Dendritic cell treated with granulocyte-macrophage colony-stimulating factor and Interleukin-4, amounts not matched to agents 40 ng/mL and 50 ng/mL, for 4 days (primary cell): ENCODE measurements at regions not wholly inside any gene's neighbourhood (a gene's known extent, or its start where the extent isn't known, plus 50 kb on each side); places are given as distances from the start of the nearest gene placed in this dataset.
"Not testable (repeated sequence)": the region's sequence is repeated elsewhere in the genome, so short reads cannot be mapped to it uniquely, and the experiment has no call there.

Source experiments
- H3K27ac Mint-ChIP-seq: one replicate; pipeline ENCODE4 v1.8.0; 2022; ENCODE audit warnings: mild to moderate bottlenecking, mixed read lengths
- H3K27me3 Mint-ChIP-seq: one replicate; pipeline ENCODE4 v1.8.0; 2022; ENCODE audit warnings: mild to moderate bottlenecking, mixed read lengths
- H3K36me3 Mint-ChIP-seq: one replicate; pipeline ENCODE4 v1.8.0; 2022; ENCODE audit warnings: low read depth, mixed read lengths
- H3K4me1 Mint-ChIP-seq: one replicate; pipeline ENCODE4 v1.8.0; 2022; ENCODE audit warnings: low read depth, mixed read lengths
- H3K4me3 Mint-ChIP-seq: one replicate; pipeline ENCODE4 v1.8.0; 2022; ENCODE audit warnings: mild to moderate bottlenecking, moderate library complexity, mixed read lengths
- H3K9me3 Mint-ChIP-seq: one replicate; pipeline ENCODE4 v1.8.0; 2022; ENCODE audit warnings: mixed read lengths
- intact Hi-C: fragments of 100-400 bp; cut with micrococcal nuclease; formaldehyde crosslinking; loops from one replicate; pipeline ENCODE4 v1.15.0; 2022

- peaks cover 44% of the 10 kb centered on the region for H3K36me3 Mint-ChIP-seq
Observed at GRCh38 chr4:3380336-3380735, 61.4 kb upstream of the HGFAC start.

GRCh38 chr4:3381208-3381607, 60.6 kb upstream of the HGFAC start:
- peaks cover 45% of the 10 kb centered on the region for H3K4me1 Mint-ChIP-seq
- intact Hi-C loops, H3K27me3 Mint-ChIP-seq, H3K27ac Mint-ChIP-seq, H3K4me3 Mint-ChIP-seq: not testable (repeated sequence)
- peaks cover 39% of the 10 kb centered on the region for H3K36me3 Mint-ChIP-seq
- H3K9me3 Mint-ChIP-seq, result peaks cover 36% of the 10 kb centered on the region

More at GRCh38 chr4:3380336-3380735, 61.4 kb upstream of the HGFAC start:
- Mint-ChIP-seq H3K9me3 (peaks cover 36% of the 10 kb centered on the region), H3K4me1 (peaks cover 43% of the 10 kb centered on the region)
- H3K27me3 Mint-ChIP-seq, H3K27ac Mint-ChIP-seq, intact Hi-C loops, H3K4me3 Mint-ChIP-seq: not testable (repeated sequence)

GRCh38 chr4:3382251-3382650, 59.5 kb upstream of the HGFAC start:
- intact Hi-C loops, result no loop called here
- Mint-ChIP-seq H3K36me3 (peaks cover 37% of the 10 kb centered on the region), H3K9me3 (peaks cover 36% of the 10 kb centered on the region), H3K27ac (peak overlapping the region; percentile 43), H3K4me1 (peaks cover 53% of the 10 kb centered on the region), H3K4me3 (no peak overlapping the region), H3K27me3 (no peaks in the 10 kb centered on the region)

GRCh38 chr4:3384391-3384770, 57.4 kb upstream of the HGFAC start:
- H3K27me3 Mint-ChIP-seq, result no peaks in the 10 kb centered on the region
- H3K9me3 Mint-ChIP-seq, result peaks cover 25% of the 10 kb centered on the region
- H3K36me3 Mint-ChIP-seq, result peaks cover 29% of the 10 kb centered on the region
- peak overlapping the region; percentile 98 for H3K27ac Mint-ChIP-seq
- peaks cover 73% of the 10 kb centered on the region for H3K4me1 Mint-ChIP-seq
- intact Hi-C loops, result no loop called here
- H3K4me3 Mint-ChIP-seq, result peak overlapping the region; percentile 93

- Mint-ChIP-seq H3K36me3 (peaks cover 25% of the 10 kb centered on the region), H3K27me3 (no peaks in the 10 kb centered on the region), H3K9me3 (peaks cover 19% of the 10 kb centered on the region), H3K4me1 (peaks cover 80% of the 10 kb centered on the region), H3K27ac (peak overlapping the region; percentile 98), H3K4me3 (peak overlapping the region; percentile 93)
- intact Hi-C loops, result loop anchor here (1.0 kb wide), 1 partner anchor 12 kb away; no protein-coding TSS in a partner anchor
Observed at GRCh38 chr4:3384771-3385710, 56.7 kb upstream of the HGFAC start.

GRCh38 chr4:3385711-3386420, 55.9 kb upstream of the HGFAC start:
- intact Hi-C loops, result loop anchor here (1.0 kb wide), 1 partner anchor 13 kb away; no protein-coding TSS in a partner anchor
- H3K4me1 Mint-ChIP-seq, result peaks cover 88% of the 10 kb centered on the region
- peaks cover 11% of the 10 kb centered on the region for H3K9me3 Mint-ChIP-seq
- H3K27ac Mint-ChIP-seq, result peak overlapping the region; percentile 98
- H3K36me3 Mint-ChIP-seq, result peaks cover 23% of the 10 kb centered on the region
- H3K27me3 Mint-ChIP-seq, result no peaks in the 10 kb centered on the region
- peak overlapping the region; percentile 93 for H3K4me3 Mint-ChIP-seq

GRCh38 chr4:3386526-3386925, 55.2 kb upstream of the HGFAC start:
- Mint-ChIP-seq H3K36me3 (peaks cover 21% of the 10 kb centered on the region), H3K4me1 (peaks cover 94% of the 10 kb centered on the region), H3K9me3 (peaks cover 4% of the 10 kb centered on the region), H3K27ac (peak overlapping the region; percentile 98), H3K27me3 (no peaks in the 10 kb centered on the region), H3K4me3 (peak overlapping the region; percentile 27)
- intact Hi-C loops, result no loop called here

GRCh38 chr4:3387154-3387942, 54.4 kb upstream of the HGFAC start:
- peaks cover 21% of the 10 kb centered on the region for H3K36me3 Mint-ChIP-seq
- no peaks in the 10 kb centered on the region for H3K9me3 Mint-ChIP-seq
- H3K27ac Mint-ChIP-seq, result peak overlapping the region; percentile 98
- H3K4me3 Mint-ChIP-seq, result peak overlapping the region; percentile 63
- no peaks in the 10 kb centered on the region for H3K27me3 Mint-ChIP-seq
- intact Hi-C loops, result no loop called here
- H3K4me1 Mint-ChIP-seq, result peaks cover 97% of the 10 kb centered on the region

- Mint-ChIP-seq H3K36me3 (peaks cover 21% of the 10 kb centered on the region), H3K4me3 (peak overlapping the region; percentile 63), H3K4me1 (peaks cover 93% of the 10 kb centered on the region), H3K9me3 (no peaks in the 10 kb centered on the region), H3K27me3 (no peaks in the 10 kb centered on the region), H3K27ac (peak overlapping the region; percentile 98)
- intact Hi-C loops, result loop anchor here (2.0 kb wide), 1 partner anchor 27 kb away; no protein-coding TSS in a partner anchor
Observed at GRCh38 chr4:3387943-3388361, 53.8 kb upstream of the HGFAC start.

GRCh38 chr4:3388471-3389232, 53.1 kb upstream of the HGFAC start:
- no peaks in the 10 kb centered on the region for H3K27me3 Mint-ChIP-seq
- no peaks in the 10 kb centered on the region for H3K9me3 Mint-ChIP-seq
- intact Hi-C loops, result loop anchor here (1.0 to 2.0 kb wide), 3 partner anchors 19 to 42 kb away; no protein-coding TSS in a partner anchor
- peak overlapping the region; percentile 63 for H3K4me3 Mint-ChIP-seq
- peaks cover 86% of the 10 kb centered on the region for H3K4me1 Mint-ChIP-seq
- peaks cover 24% of the 10 kb centered on the region for H3K36me3 Mint-ChIP-seq
- H3K27ac Mint-ChIP-seq, result peak overlapping the region; percentile 98

GRCh38 chr4:3389233-3390215, 52.2 kb upstream of the HGFAC start:
- intact Hi-C loops, result loop anchor here (1.0 to 2.0 kb wide), 3 partner anchors 20 to 43 kb away; no protein-coding TSS in a partner anchor
- Mint-ChIP-seq H3K27ac (peak overlapping the region; percentile 98), H3K9me3 (no peaks in the 10 kb centered on the region), H3K4me1 (peaks cover 77% of the 10 kb centered on the region), H3K36me3 (peaks cover 28% of the 10 kb centered on the region), H3K27me3 (no peaks in the 10 kb centered on the region), H3K4me3 (peak overlapping the region; percentile 63)

GRCh38 chr4:3390288-3390811, 51.4 kb upstream of the HGFAC start:
- Mint-ChIP-seq H3K27ac (peak overlapping the region; percentile 98), H3K36me3 (peaks cover 20% of the 10 kb centered on the region)

More at GRCh38 chr4:3390288-3390811, 51.4 kb upstream of the HGFAC start:
- H3K4me1 Mint-ChIP-seq, result peaks cover 69% of the 10 kb centered on the region
- H3K9me3 Mint-ChIP-seq, result no peaks in the 10 kb centered on the region
- no peaks in the 10 kb centered on the region for H3K27me3 Mint-ChIP-seq
- intact Hi-C loops, result no loop called here
- peak overlapping the region; percentile 63 for H3K4me3 Mint-ChIP-seq
